SK-N-SH (cell line): ENCODE measurements at regions not wholly inside any gene's neighbourhood (a gene's known extent, or its start where the extent isn't known, plus 50 kb on each side); places are given as distances from the start of the nearest gene placed in this dataset.

ENCODE experiments used
- CTCF ChIA-PET: fragments of 300-600, 350-600 bp; formaldehyde crosslinking; extraction: SDS; loops from one replicate; lab custom pipeline; 2021; lab: Yijun Ruan, JAX
- POLR2A ChIA-PET: fragments of 350-600 bp; sonication (Branson Sonifier 250); formaldehyde crosslinking; extraction: SDS; loops from one replicate; lab custom pipeline; 2020; ENCODE audit warnings: antibody characterized with exemption, inconsistent platforms; lab: Yijun Ruan, JAX
- DNase-seq: peaks from one replicate; pipeline ENCODE4 v3.0.0; 2012
- H2AFZ ChIP-seq: fragments of 200-600 bp; sonication (generic); 2 replicates; pipeline ENCODE4 v1.8.1; 2016; ENCODE audit warnings: antibody characterized with exemption, mild to moderate bottlenecking, low read depth
- H3F3A ChIP-seq: fragments of 200-600 bp; sonication (generic); replicated peaks from 2 replicates; pipeline ENCODE3; 2016; ENCODE audit warnings: antibody characterized with exemption, mild to moderate bottlenecking; ENCODE audit not compliant: insufficient read depth
- H3K27ac ChIP-seq, 2 experiments: fragments of 200-500 bp in 1 of 2; fragments of 200-600 bp in 1 of 2; sonication (Bioruptor generic) in 1 of 2; sonication (generic), shearing (Covaris generic) in 1 of 2; 2 replicates each; pipeline versions ENCODE4 v1.5.1 to v1.6.1; 2014 to 2016; ENCODE audit warnings: low read depth in 2 of 2, inconsistent platforms in 1 of 2, low read length in 1 of 2, mild to moderate bottlenecking in 1 of 2, mixed read lengths in 1 of 2
- H3K27me3 ChIP-seq: fragments of 200-600 bp; sonication (generic), shearing (Covaris generic); 2 replicates; pipeline ENCODE4 v1.6.1; 2016; ENCODE audit warnings: mixed run types; ENCODE audit not compliant: insufficient read depth
- H3K36me3 ChIP-seq, 2 experiments: fragments of 200-500 bp in 1 of 2; fragments of 200-600 bp in 1 of 2; sonication (Bioruptor generic) in 1 of 2; sonication (generic) in 1 of 2; replicated peaks in 1 of 2; 2 replicates each; pipeline versions ENCODE3 to v1.5.1; 2014 to 2016; ENCODE audit warnings: low read length in 1 of 2, mild to moderate bottlenecking in 1 of 2; ENCODE audit not compliant: insufficient read depth in 2 of 2, control insufficient read depth in 1 of 2
- H3K4me1 ChIP-seq, 2 experiments: fragments of 200-500 bp in 1 of 2; fragments of 200-600 bp in 1 of 2; sonication (Bioruptor generic) in 1 of 2; sonication (generic), shearing (Covaris generic) in 1 of 2; 2 replicates each; pipeline versions ENCODE4 v1.5.1 to v1.6.1; 2014 to 2016; ENCODE audit warnings: low read depth in 1 of 2, low read length in 1 of 2, mixed run types in 1 of 2; ENCODE audit not compliant: insufficient read depth in 2 of 2, control insufficient read depth in 1 of 2
- H3K4me2 ChIP-seq: fragments of 200-600 bp; sonication (generic), shearing (Covaris generic); 2 replicates; pipeline ENCODE4 v1.6.1; 2017; ENCODE audit warnings: mixed run types
- H3K4me3 ChIP-seq, 2 experiments: fragments of 200-500 bp in 1 of 2; fragments of 200-600 bp in 1 of 2; sonication (Bioruptor generic) in 1 of 2; sonication (generic), shearing (Covaris generic) in 1 of 2; 2 replicates each; pipeline versions ENCODE4 v1.5.1 to v1.8.1; 2014 to 2016; ENCODE audit warnings: low read depth in 2 of 2, inconsistent platforms in 1 of 2, low read length in 1 of 2, mild to moderate bottlenecking in 1 of 2, mixed read lengths in 1 of 2, moderate library complexity in 1 of 2
- H3K79me2 ChIP-seq: fragments of 200-600 bp; sonication (generic); 2 replicates; pipeline ENCODE4 v1.8.1; 2017; ENCODE audit warnings: mild to moderate bottlenecking; ENCODE audit not compliant: insufficient read depth
- H3K9ac ChIP-seq: fragments of 200-600 bp; sonication (generic); 2 replicates; pipeline ENCODE4 v1.6.1; 2017; ENCODE audit warnings: mixed run types
- H3K9me2 ChIP-seq: fragments of 200-600 bp; sonication (generic); 2 replicates; pipeline ENCODE4 v1.6.1; 2017; ENCODE audit warnings: mixed run types
- H3K9me3 ChIP-seq: fragments of 200-600 bp; sonication (generic); 2 replicates; pipeline ENCODE4 v1.6.1; 2017; ENCODE audit warnings: mixed run types, mild to moderate bottlenecking, moderate library complexity
- H4K20me1 ChIP-seq: fragments of 200-600 bp; sonication (generic); 2 replicates; pipeline ENCODE4 v1.6.1; 2017; ENCODE audit warnings: mild to moderate bottlenecking, mixed run types; ENCODE audit not compliant: insufficient read depth
- CTCF ChIP-seq: fragments of 200-600 bp; sonication (generic); IDR thresholded peaks from 2 replicates; pipeline ENCODE4 v1.6.1; 2017; ENCODE audit warnings: antibody characterized with exemption, mild to moderate bottlenecking, moderate library complexity
- ELF1 ChIP-seq: IDR thresholded peaks from 2 replicates; pipeline ENCODE4 v1.4.0; 2012
- EP300 ChIP-seq, 2 experiments: IDR thresholded peaks; 2 replicates each; pipeline versions ENCODE4 v1.4.0 to v1.6.1; 2012; ENCODE audit warnings: borderline replicate concordance in 1 of 2, low read depth in 1 of 2, low read length in 1 of 2
- EZH2phosphoT487 ChIP-seq: fragments of 200-600 bp; sonication (generic); IDR thresholded peaks from 2 replicates; pipeline ENCODE4 v1.6.1; 2017; ENCODE audit warnings: low read depth, mixed run types, mild to moderate bottlenecking, antibody characterized with exemption, moderate library complexity, borderline replicate concordance
- FOSL2 ChIP-seq: IDR thresholded peaks from 2 replicates; pipeline ENCODE4 v1.4.0; 2012; ENCODE audit warnings: low read depth, mild to moderate bottlenecking, moderate library complexity, borderline replicate concordance
- FOXJ3 ChIP-seq: sonication (generic); formaldehyde crosslinking; IDR thresholded peaks from 2 replicates; pipeline ENCODE4 v1.5.1; 2020; ENCODE audit warnings: mild to moderate bottlenecking, missing genetic modification reagents
- FOXM1 ChIP-seq: IDR thresholded peaks from 2 replicates; pipeline ENCODE4 v1.4.0; 2012; ENCODE audit warnings: low read depth, mild to moderate bottlenecking
- GABPA ChIP-seq: IDR thresholded peaks from 2 replicates; pipeline ENCODE4 v1.4.0; 2012; ENCODE audit warnings: low read depth, mild to moderate bottlenecking
- GATA2 ChIP-seq: sonication (generic); formaldehyde crosslinking; IDR thresholded peaks from 2 replicates; pipeline ENCODE4 v1.5.0; 2020; ENCODE audit warnings: mild to moderate bottlenecking, missing genetic modification reagents
- RAD21 ChIP-seq: IDR thresholded peaks from 2 replicates; pipeline ENCODE4 v1.6.1; 2012; ENCODE audit warnings: mild to moderate bottlenecking, low read length
- RCOR1 ChIP-seq: fragments of 150-350 bp; IDR thresholded peaks from 2 replicates; pipeline ENCODE4 v1.6.1; 2017; ENCODE audit warnings: antibody characterized with exemption, low read length
- RFX5 ChIP-seq: IDR thresholded peaks from 2 replicates; pipeline ENCODE4 v1.6.1; 2012; ENCODE audit warnings: mild to moderate bottlenecking, improper control_type of control experiment, low read length
- SMC3 ChIP-seq: IDR thresholded peaks from 2 replicates; pipeline ENCODE4 v1.6.1; 2012; ENCODE audit warnings: low read depth, low read length, improper control_type of control experiment
- TAF1 ChIP-seq: IDR thresholded peaks from 2 replicates; pipeline ENCODE4 v1.6.1; 2012; ENCODE audit warnings: low read depth, mild to moderate bottlenecking, low read length, moderate library complexity, borderline replicate concordance
- TCF12 ChIP-seq: IDR thresholded peaks from 2 replicates; pipeline ENCODE4 v1.4.0; 2012
- TEAD4 ChIP-seq: IDR thresholded peaks from 2 replicates; pipeline ENCODE4 v1.4.0; 2012; ENCODE audit warnings: mild to moderate bottlenecking, borderline replicate concordance; ENCODE audit not compliant: insufficient read depth
- YY1 ChIP-seq: IDR thresholded peaks from 2 replicates; pipeline ENCODE4 v1.4.0; 2012; ENCODE audit warnings: low read depth, mild to moderate bottlenecking
- WGBS: methylation state at CpG from one replicate; pipeline ENCODE4 v1.1.6; 2017; ENCODE audit warnings: low lambda C conversion rate; 5-methylcytosine and 5-hydroxymethylcytosine counted together
- TF ChIP-seq, protein P1 (sequence below): fragments of 150-350 bp; IDR thresholded peaks from 2 replicates; pipeline ENCODE4 v1.6.1; 2017; ENCODE audit warnings: antibody characterized with exemption, low read length, low read depth, borderline replicate concordance
- TF ChIP-seq, protein P2 (sequence below): IDR thresholded peaks from 2 replicates; pipeline ENCODE4 v1.4.0; 2012; ENCODE audit warnings: low read depth
- TF ChIP-seq, protein P3 (sequence below): IDR thresholded peaks from 2 replicates; pipeline ENCODE4 v1.4.0; 2012; ENCODE audit warnings: low read depth, borderline replicate concordance

- ChIA-PET POLR2A (no interaction called here), CTCF (no interaction called here)
- DNase-seq = no peak
- no peak overlapping the region for H3K27ac ChIP-seq
- H3K4me1 ChIP-seq = no peaks in the 10 kb centered on the region
- no peaks in the 10 kb centered on the region for H3K36me3 ChIP-seq
- H3K9me3 ChIP-seq = no peaks in the 10 kb centered on the region
- H3K9ac ChIP-seq = no peak overlapping the region
- no peak overlapping the region for H3K4me3 ChIP-seq
- no peaks in the 10 kb centered on the region for H4K20me1 ChIP-seq
- H3K27me3 ChIP-seq = no peaks in the 10 kb centered on the region
- no peak overlapping the region for H2AFZ ChIP-seq
- H3K4me2 ChIP-seq = no peak overlapping the region
- H3K79me2 ChIP-seq = no peaks in the 10 kb centered on the region
- no peaks in the 10 kb centered on the region for H3K9me2 ChIP-seq
- WGBS = 60% methylated on average over 1 of the region's 1 CpG
- no peaks in the 10 kb centered on the region for H3F3A ChIP-seq
- TF ChIP-seq RCOR1 (no peak), SMC3 (no peak), TCF12 (no peak), ELF1 (no peak), CTCF (no peak), RFX5 (no peak), TAF1 (no peak), TEAD4 (no peak), EZH2phosphoT487 (no peak), GABPA (no peak), YY1 (no peak), FOXJ3 (CRISPR knock-in tag) (no peak), RAD21 (no peak), EP300 (IDR thresholded peaks at IDR 0.05; ENCODE audit: borderline replicate concordance in 1 of 2, low read depth in 1 of 2, low read length in 1 of 2) (no peak), GATA2 (CRISPR knock-in tag) (no peak), FOXM1 (no peak), FOSL2 (no peak)
- TF ChIP-seq, protein P1, sequence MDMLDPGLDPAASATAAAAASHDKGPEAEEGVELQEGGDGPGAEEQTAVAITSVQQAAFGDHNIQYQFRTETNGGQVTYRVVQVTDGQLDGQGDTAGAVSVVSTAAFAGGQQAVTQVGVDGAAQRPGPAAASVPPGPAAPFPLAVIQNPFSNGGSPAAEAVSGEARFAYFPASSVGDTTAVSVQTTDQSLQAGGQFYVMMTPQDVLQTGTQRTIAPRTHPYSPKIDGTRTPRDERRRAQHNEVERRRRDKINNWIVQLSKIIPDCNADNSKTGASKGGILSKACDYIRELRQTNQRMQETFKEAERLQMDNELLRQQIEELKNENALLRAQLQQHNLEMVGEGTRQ = no peak
- TF ChIP-seq, protein P2, sequence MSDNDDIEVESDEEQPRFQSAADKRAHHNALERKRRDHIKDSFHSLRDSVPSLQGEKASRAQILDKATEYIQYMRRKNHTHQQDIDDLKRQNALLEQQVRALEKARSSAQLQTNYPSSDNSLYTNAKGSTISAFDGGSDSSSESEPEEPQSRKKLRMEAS = no peak
- TF ChIP-seq, protein P3, sequence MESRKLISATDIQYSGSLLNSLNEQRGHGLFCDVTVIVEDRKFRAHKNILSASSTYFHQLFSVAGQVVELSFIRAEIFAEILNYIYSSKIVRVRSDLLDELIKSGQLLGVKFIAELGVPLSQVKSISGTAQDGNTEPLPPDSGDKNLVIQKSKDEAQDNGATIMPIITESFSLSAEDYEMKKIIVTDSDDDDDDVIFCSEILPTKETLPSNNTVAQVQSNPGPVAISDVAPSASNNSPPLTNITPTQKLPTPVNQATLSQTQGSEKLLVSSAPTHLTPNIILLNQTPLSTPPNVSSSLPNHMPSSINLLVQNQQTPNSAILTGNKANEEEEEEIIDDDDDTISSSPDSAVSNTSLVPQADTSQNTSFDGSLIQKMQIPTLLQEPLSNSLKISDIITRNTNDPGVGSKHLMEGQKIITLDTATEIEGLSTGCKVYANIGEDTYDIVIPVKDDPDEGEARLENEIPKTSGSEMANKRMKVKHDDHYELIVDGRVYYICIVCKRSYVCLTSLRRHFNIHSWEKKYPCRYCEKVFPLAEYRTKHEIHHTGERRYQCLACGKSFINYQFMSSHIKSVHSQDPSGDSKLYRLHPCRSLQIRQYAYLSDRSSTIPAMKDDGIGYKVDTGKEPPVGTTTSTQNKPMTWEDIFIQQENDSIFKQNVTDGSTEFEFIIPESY = no peak
These were observed 835.9 kb upstream of the SORCS1 start for GRCh38 chr10:108000365-108000764.
